ENCODE measurements at regions not wholly inside any gene's neighbourhood (a gene's known extent, or its start where the extent isn't known, plus 50 kb on each side); places are given as distances from the start of the nearest gene placed in this dataset.

- ChIA-PET CTCF (no interaction called here), POLR2A (no interaction called here)
- peaks cover 11% of the 10 kb centered on the region for H3K9me3 Mint-ChIP-seq
- DNase-seq: no peak
- no peak overlapping the region for H3K27ac Mint-ChIP-seq
- H3K4me1 Mint-ChIP-seq (ENCODE audit: low read depth): no peaks in the 10 kb centered on the region
- peaks cover 4% of the 10 kb centered on the region for H3K36me3 Mint-ChIP-seq
- intact Hi-C loops (cut with micrococcal nuclease): no loop called here
- peaks cover 3% of the 10 kb centered on the region for H3K27me3 Mint-ChIP-seq
- H3K4me3 Mint-ChIP-seq: no peak overlapping the region
Measured at GRCh38 chr1:87935130-87935529, 606.5 kb downstream of the LMO4 start.

DNA sequence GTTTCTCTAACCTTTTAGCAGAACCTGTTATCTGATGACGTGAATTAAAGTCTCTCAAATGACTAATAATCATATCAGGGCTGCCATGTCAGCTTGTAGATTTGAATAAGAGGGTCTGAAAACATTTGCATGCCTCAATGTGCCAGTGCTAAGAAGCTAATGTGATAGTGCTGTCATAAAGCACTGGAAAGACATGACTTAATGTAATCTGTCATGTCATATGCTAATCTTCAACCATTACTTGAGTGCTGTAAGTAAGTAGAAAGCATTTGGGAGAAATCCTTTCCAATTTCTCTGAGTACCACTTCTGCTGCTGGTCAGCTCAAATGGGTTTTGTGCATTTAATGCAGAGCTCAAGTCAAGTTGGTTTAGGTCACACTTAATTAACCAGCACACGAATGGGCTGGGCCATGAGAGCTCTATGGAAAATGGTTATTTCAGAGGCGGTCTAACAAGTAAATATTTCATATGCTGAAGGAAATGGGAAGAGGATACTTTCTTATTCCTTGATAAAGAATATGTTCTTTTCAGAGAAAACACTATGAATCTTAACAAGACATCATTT lies 609.2 kb downstream of the LMO4 start:
- Mint-ChIP-seq H3K4me1 (ENCODE audit: low read depth) (no peaks in the 10 kb centered on the region), H3K4me3 (no peak overlapping the region), H3K27me3 (peaks cover 3% of the 10 kb centered on the region), H3K36me3 (no peaks in the 10 kb centered on the region), H3K9me3 (no peaks in the 10 kb centered on the region), H3K27ac (no peak overlapping the region)
- intact Hi-C loops (cut with micrococcal nuclease): no loop called here
- ChIA-PET POLR2A (no interaction called here), CTCF (no interaction called here)
- DNase-seq: no peak

GRCh38 chr1:87938631-87939030 lies 610.0 kb downstream of the LMO4 start:
- CTCF ChIA-PET: no interaction called here
- no peaks in the 10 kb centered on the region for H3K9me3 Mint-ChIP-seq
- no peaks in the 10 kb centered on the region for H3K4me1 Mint-ChIP-seq (ENCODE audit: low read depth)
- H3K4me3 Mint-ChIP-seq: no peak overlapping the region
- H3K36me3 Mint-ChIP-seq: no peaks in the 10 kb centered on the region
- DNase-seq: no peak
- H3K27ac Mint-ChIP-seq: no peak overlapping the region
- POLR2A ChIA-PET: no interaction called here
- H3K27me3 Mint-ChIP-seq: peaks cover 3% of the 10 kb centered on the region
- intact Hi-C loops (cut with micrococcal nuclease): no loop called here

- POLR2A ChIA-PET: no interaction called here
- CTCF ChIA-PET: no interaction called here
- Mint-ChIP-seq H3K36me3 (no peaks in the 10 kb centered on the region), H3K4me1 (ENCODE audit: low read depth) (no peaks in the 10 kb centered on the region), H3K27me3 (peaks cover 3% of the 10 kb centered on the region), H3K4me3 (no peak overlapping the region), H3K27ac (no peak overlapping the region), H3K9me3 (no peaks in the 10 kb centered on the region)
- DNase-seq: no peak
- intact Hi-C loops (cut with micrococcal nuclease): no loop called here
Measured at GRCh38 chr1:87939444-87939843, 610.8 kb downstream of the LMO4 start.

GRCh38 chr1:87940421-87940820 lies 611.7 kb downstream of the LMO4 start:
- ChIA-PET CTCF (no interaction called here), POLR2A (no interaction called here)
- Mint-ChIP-seq H3K4me3 (no peak overlapping the region), H3K36me3 (no peaks in the 10 kb centered on the region), H3K4me1 (ENCODE audit: low read depth) (no peaks in the 10 kb centered on the region), H3K9me3 (no peaks in the 10 kb centered on the region), H3K27ac (no peak overlapping the region), H3K27me3 (peaks cover 4% of the 10 kb centered on the region)
- intact Hi-C loops (cut with micrococcal nuclease): loop anchor here (5.0 kb wide), 1 partner anchor 92 kb away; no protein-coding TSS in a partner anchor
- no peak for DNase-seq

- Mint-ChIP-seq H3K4me1 (ENCODE audit: low read depth) (no peaks in the 10 kb centered on the region), H3K27me3 (peaks cover 5% of the 10 kb centered on the region), H3K9me3 (no peaks in the 10 kb centered on the region), H3K27ac (no peak overlapping the region), H3K4me3 (no peak overlapping the region), H3K36me3 (no peaks in the 10 kb centered on the region)
- ChIA-PET POLR2A (no interaction called here), CTCF (interaction anchor here (0.7 kb wide), 1 partner anchor 12 kb away, joined by 3 read pairs; no protein-coding TSS in a partner anchor)
- intact Hi-C loops (cut with micrococcal nuclease): loop anchor here (5.0 kb wide), 1 partner anchor 91 kb away; no protein-coding TSS in a partner anchor
- no peak for DNase-seq
Measured at GRCh38 chr1:87941337-87941946, 612.8 kb downstream of the LMO4 start.

- CTCF ChIA-PET: interaction anchor here (2.0 kb wide), 1 partner anchor 11 kb away, joined by 7 read pairs; no protein-coding TSS in a partner anchor
- H3K27me3 Mint-ChIP-seq: peaks cover 5% of the 10 kb centered on the region
- POLR2A ChIA-PET: no interaction called here
- H3K27ac Mint-ChIP-seq: no peak overlapping the region
- no peaks in the 10 kb centered on the region for H3K4me1 Mint-ChIP-seq (ENCODE audit: low read depth)
- no peaks in the 10 kb centered on the region for H3K36me3 Mint-ChIP-seq
- no peak for DNase-seq
- no peak overlapping the region for H3K4me3 Mint-ChIP-seq
- H3K9me3 Mint-ChIP-seq: no peaks in the 10 kb centered on the region
- intact Hi-C loops (cut with micrococcal nuclease): loop anchor here (5.0 kb wide), 1 partner anchor 90 kb away; no protein-coding TSS in a partner anchor
Measured at GRCh38 chr1:87942165-87942564, 613.5 kb downstream of the LMO4 start.

DNA sequence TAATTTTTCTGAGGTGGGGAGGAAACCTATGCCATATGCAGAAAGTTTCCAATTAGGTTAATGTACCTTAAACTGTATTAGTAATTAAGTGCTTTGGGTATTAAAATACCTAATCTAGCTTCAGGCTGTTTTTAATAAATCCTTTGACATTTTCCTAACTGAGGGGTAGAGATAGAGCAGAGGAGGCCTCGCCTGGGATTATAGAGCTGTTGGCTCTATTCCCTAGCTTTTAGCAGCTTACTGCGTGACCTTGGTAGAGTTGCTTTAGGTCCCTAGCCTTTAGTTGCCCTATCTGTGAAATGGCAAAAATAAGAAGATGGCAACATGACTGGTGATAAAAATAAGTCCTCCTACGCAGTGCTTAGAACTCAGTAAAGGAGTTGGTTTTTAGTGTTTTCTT lies 621.0 kb downstream of the LMO4 start:
- CTCF ChIA-PET: no interaction called here

GRCh38 chr1:87950369-87950768 lies 621.7 kb downstream of the LMO4 start:
- Mint-ChIP-seq H3K9me3 (no peaks in the 10 kb centered on the region), H3K4me3 (no peak overlapping the region), H3K4me1 (ENCODE audit: low read depth) (no peaks in the 10 kb centered on the region), H3K36me3 (no peaks in the 10 kb centered on the region), H3K27me3 (peaks cover 14% of the 10 kb centered on the region), H3K27ac (no peak overlapping the region)
- ChIA-PET CTCF (interaction anchor here (0.7 kb wide), 1 partner anchor 656 kb away, joined by 3 read pairs; no protein-coding TSS in a partner anchor), POLR2A (no interaction called here)
- no peak for DNase-seq
- intact Hi-C loops (cut with micrococcal nuclease): no loop called here

More for the DNA sequence above, 621.0 kb downstream of the LMO4 start:
- Mint-ChIP-seq H3K9me3 (no peaks in the 10 kb centered on the region), H3K27ac (no peak overlapping the region), H3K4me3 (no peak overlapping the region), H3K27me3 (peaks cover 17% of the 10 kb centered on the region), H3K36me3 (no peaks in the 10 kb centered on the region), H3K4me1 (ENCODE audit: low read depth) (no peaks in the 10 kb centered on the region)
- POLR2A ChIA-PET: no interaction called here
- intact Hi-C loops (cut with micrococcal nuclease): no loop called here
- DNase-seq: no peak

GRCh38 chr1:87951409-87951808 lies 622.7 kb downstream of the LMO4 start:
- POLR2A ChIA-PET: no interaction called here
- Mint-ChIP-seq H3K27ac (no peak overlapping the region), H3K4me3 (no peak overlapping the region), H3K27me3 (peaks cover 14% of the 10 kb centered on the region), H3K4me1 (ENCODE audit: low read depth) (no peaks in the 10 kb centered on the region), H3K9me3 (no peaks in the 10 kb centered on the region), H3K36me3 (no peaks in the 10 kb centered on the region)
- intact Hi-C loops (cut with micrococcal nuclease): no loop called here
- DNase-seq: no peak
- CTCF ChIA-PET: interaction anchor here (3.9 to 4.0 kb wide), 2 partner anchors 625 to 657 kb away, joined by 42 to 56 read pairs; no protein-coding TSS in a partner anchor

GRCh38 chr1:87951852-87952251 lies 623.2 kb downstream of the LMO4 start:
- Mint-ChIP-seq H3K27ac (no peak overlapping the region), H3K4me3 (no peak overlapping the region), H3K27me3 (peaks cover 14% of the 10 kb centered on the region), H3K4me1 (ENCODE audit: low read depth) (no peaks in the 10 kb centered on the region), H3K36me3 (no peaks in the 10 kb centered on the region), H3K9me3 (no peaks in the 10 kb centered on the region)
- intact Hi-C loops (cut with micrococcal nuclease): loop anchor here (2.0 kb wide), 1 partner anchor 821 kb away; no protein-coding TSS in a partner anchor
- CTCF ChIA-PET: interaction anchor here (0.7 to 4.0 kb wide), 3 partner anchors 93 to 658 kb away, joined by 4 to 56 read pairs (median 42); no protein-coding TSS in a partner anchor
- POLR2A ChIA-PET: no interaction called here
- DNase-seq: no peak

DNA sequence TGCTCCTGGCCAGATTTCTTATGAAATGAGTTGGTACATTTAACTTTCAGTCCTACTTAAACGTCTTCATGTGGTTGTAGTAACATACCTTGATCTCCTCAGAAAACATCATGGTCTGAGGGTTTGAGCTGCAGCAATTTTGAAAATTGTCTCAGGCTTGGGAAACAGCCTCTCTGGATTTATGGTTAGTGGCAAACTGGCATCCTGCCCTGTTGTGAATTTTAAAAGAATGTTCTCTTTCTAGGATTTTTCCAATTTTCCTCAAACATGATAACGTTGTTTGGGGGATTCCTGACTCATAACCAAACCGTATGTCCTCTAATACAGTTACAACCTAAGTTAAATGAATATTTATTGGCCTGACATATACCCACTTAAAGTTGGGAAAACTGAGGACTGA lies 624.4 kb downstream of the LMO4 start:
- H3K36me3 Mint-ChIP-seq: no peaks in the 10 kb centered on the region
- H3K27ac Mint-ChIP-seq: no peak overlapping the region
- intact Hi-C loops (cut with micrococcal nuclease): loop anchor here (1.0 to 2.0 kb wide), 3 partner anchors 627 to 822 kb away; no protein-coding TSS in a partner anchor
- peaks cover 17% of the 10 kb centered on the region for H3K27me3 Mint-ChIP-seq
- no peak for DNase-seq
- ChIA-PET CTCF (interaction anchor here (0.9 to 4.0 kb wide), 15 partner anchors 8 to 822 kb away, joined by 3 to 56 read pairs (median 4); no protein-coding TSS in a partner anchor), POLR2A (no interaction called here)
- no peak overlapping the region for H3K4me3 Mint-ChIP-seq
- no peaks in the 10 kb centered on the region for H3K9me3 Mint-ChIP-seq
- H3K4me1 Mint-ChIP-seq (ENCODE audit: low read depth): no peaks in the 10 kb centered on the region

Data from activated CD4-positive, alpha-beta memory T cell treated with anti-CD3 and anti-CD28 coated beads for 36 hours (primary cell).